Ishikawa (cell line): ENCODE measurements at regions not wholly inside any gene's neighbourhood (a gene's known extent, or its start where the extent isn't known, plus 50 kb on each side); places are given as distances from the start of the nearest gene placed in this dataset.

ENCODE experiments used
- CEBPB ChIP-seq: IDR thresholded peaks from 2 replicates; pipeline ENCODE4 v1.6.1; 2012
- CREB1 ChIP-seq: IDR thresholded peaks from 2 replicates; pipeline ENCODE4 v1.6.1; 2012; ENCODE audit warnings: low read depth
- EP300 ChIP-seq: IDR thresholded peaks from 2 replicates; pipeline ENCODE4 v1.6.1; 2012; ENCODE audit warnings: borderline replicate concordance
- MAX ChIP-seq: IDR thresholded peaks from 2 replicates; pipeline ENCODE4 v1.6.1; 2012
- NFIC ChIP-seq: IDR thresholded peaks from 2 replicates; pipeline ENCODE4 v1.6.1; 2012
- REST ChIP-seq: IDR thresholded peaks from 2 replicates; pipeline ENCODE4 v1.6.1; 2012; ENCODE audit warnings: low read depth, mild to moderate bottlenecking
- TAF1 ChIP-seq: IDR thresholded peaks from 2 replicates; pipeline ENCODE4 v1.6.1; 2012; ENCODE audit warnings: low read depth, mild to moderate bottlenecking
- TCF12 ChIP-seq: IDR thresholded peaks from 2 replicates; pipeline ENCODE4 v1.6.1; 2012; ENCODE audit warnings: low read depth
- TEAD4 ChIP-seq: IDR thresholded peaks from 2 replicates; pipeline ENCODE4 v1.6.1; 2012
- USF1 ChIP-seq: IDR thresholded peaks from 2 replicates; pipeline ENCODE4 v1.6.1; 2012
- ZBTB7A ChIP-seq: IDR thresholded peaks from 2 replicates; pipeline ENCODE4 v1.6.1; 2012; ENCODE audit warnings: low read depth

- no peak for TF ChIP-seq CREB1
- TF ChIP-seq EP300: no peak
- TF ChIP-seq USF1: no peak
- no peak for TF ChIP-seq REST
- no peak for TF ChIP-seq MAX
- TF ChIP-seq CEBPB: no peak
- no peak for TF ChIP-seq NFIC
- no peak for TF ChIP-seq ZBTB7A
- TF ChIP-seq TCF12: no peak
- no peak for TF ChIP-seq TEAD4
- no peak for TF ChIP-seq TAF1
Observed at GRCh38 chr2:3129867-3130266, 247.8 kb downstream of the EIPR1 start.
